Testis (tissue), 2 donors: ENCODE measurements at regions not wholly inside any gene's neighbourhood (a gene's known extent, or its start where the extent isn't known, plus 50 kb on each side); places are given as distances from the start of the nearest gene placed in this dataset.

Experiments used
- CTCF ChIP-seq, 3 experiments: fragments of 450-650 bp in 2 of 3; fragments of 200-600 bp in 1 of 3; sonication (generic) in 1 of 3; IDR thresholded peaks; one replicate each; pipeline ENCODE4 v1.5.1; 2016 to 2019; ENCODE audit warnings: antibody characterized with exemption in 3 of 3, mild to moderate bottlenecking in 2 of 3, moderate library complexity in 1 of 3
- POLR2A ChIP-seq: fragments of 450-650 bp; IDR thresholded peaks from one replicate; pipeline ENCODE4 v1.6.1; 2017; ENCODE audit warnings: antibody characterized with exemption, mild to moderate bottlenecking, moderate library complexity

- TF ChIP-seq POLR2A (no peak), CTCF (IDR thresholded peaks at IDR 0.05) (no peak)
Observed at GRCh38 chr9:515665-516064, 301.0 kb downstream of the DOCK8 start.
